HEK293T (cell line): ENCODE measurements at regions not wholly inside any gene's neighbourhood (a gene's known extent, or its start where the extent isn't known, plus 50 kb on each side); places are given as distances from the start of the nearest gene placed in this dataset.

ENCODE experiments used
- ARNT ChIP-seq: fragments of 450-650 bp; IDR thresholded peaks from 2 replicates; pipeline ENCODE4 v1.6.1; 2017; ENCODE audit warnings: mild to moderate bottlenecking
- BHLHE40 ChIP-seq: fragments of 450-650 bp; IDR thresholded peaks from 2 replicates; pipeline ENCODE4 v1.6.1; 2016; ENCODE audit warnings: mild to moderate bottlenecking, moderate library complexity, borderline replicate concordance
- FOXK2 ChIP-seq: fragments of 450-650 bp; IDR thresholded peaks from 2 replicates; pipeline ENCODE4 v1.6.1; 2016; ENCODE audit warnings: mild to moderate bottlenecking
- FOXM1 ChIP-seq: fragments of 450-650 bp; IDR thresholded peaks from 2 replicates; pipeline ENCODE4 v1.6.1; 2017; ENCODE audit warnings: mild to moderate bottlenecking, borderline replicate concordance
- HDGF ChIP-seq: fragments of 450-650 bp; IDR thresholded peaks from 2 replicates; pipeline ENCODE4 v1.6.1; 2017; ENCODE audit warnings: antibody characterized with exemption, borderline replicate concordance
- LEF1 ChIP-seq: fragments of 450-650 bp; IDR thresholded peaks from 2 replicates; pipeline ENCODE4 v1.6.1; 2017; ENCODE audit warnings: mild to moderate bottlenecking, borderline replicate concordance
- NFRKB ChIP-seq: fragments of 450-650 bp; IDR thresholded peaks from 2 replicates; pipeline ENCODE4 v1.6.1; 2016; ENCODE audit warnings: mild to moderate bottlenecking, moderate library complexity
- PKNOX1 ChIP-seq: fragments of 450-650 bp; IDR thresholded peaks from 2 replicates; pipeline ENCODE4 v1.6.1; 2016
- SP1 ChIP-seq: fragments of 450-650 bp; IDR thresholded peaks from 2 replicates; pipeline ENCODE4 v1.6.1; 2017
- SUZ12 ChIP-seq: fragments of 450-650 bp; IDR thresholded peaks from 2 replicates; pipeline ENCODE4 v1.6.1; 2016; ENCODE audit warnings: mild to moderate bottlenecking
- TARDBP ChIP-seq: fragments of 450-650 bp; IDR thresholded peaks from 2 replicates; pipeline ENCODE4 v1.6.1; 2016
- ZNF384 ChIP-seq: fragments of 450-650 bp; IDR thresholded peaks from 2 replicates; pipeline ENCODE4 v1.6.1; 2016

GRCh38 chr2:228239907-228240561 lies 58.5 kb upstream of the SPHKAP start:
- TF ChIP-seq SUZ12 (no peak), FOXM1 (no peak), BHLHE40 (no peak), HDGF (no peak), PKNOX1 (no peak), LEF1 (no peak), ARNT (no peak), FOXK2 (no peak), TARDBP (no peak), SP1 (no peak), ZNF384 (no peak), NFRKB (no peak)
